ENCODE measurements at regions not wholly inside any gene's neighbourhood (a gene's known extent, or its start where the extent isn't known, plus 50 kb on each side); places are given as distances from the start of the nearest gene placed in this dataset.

DNA sequence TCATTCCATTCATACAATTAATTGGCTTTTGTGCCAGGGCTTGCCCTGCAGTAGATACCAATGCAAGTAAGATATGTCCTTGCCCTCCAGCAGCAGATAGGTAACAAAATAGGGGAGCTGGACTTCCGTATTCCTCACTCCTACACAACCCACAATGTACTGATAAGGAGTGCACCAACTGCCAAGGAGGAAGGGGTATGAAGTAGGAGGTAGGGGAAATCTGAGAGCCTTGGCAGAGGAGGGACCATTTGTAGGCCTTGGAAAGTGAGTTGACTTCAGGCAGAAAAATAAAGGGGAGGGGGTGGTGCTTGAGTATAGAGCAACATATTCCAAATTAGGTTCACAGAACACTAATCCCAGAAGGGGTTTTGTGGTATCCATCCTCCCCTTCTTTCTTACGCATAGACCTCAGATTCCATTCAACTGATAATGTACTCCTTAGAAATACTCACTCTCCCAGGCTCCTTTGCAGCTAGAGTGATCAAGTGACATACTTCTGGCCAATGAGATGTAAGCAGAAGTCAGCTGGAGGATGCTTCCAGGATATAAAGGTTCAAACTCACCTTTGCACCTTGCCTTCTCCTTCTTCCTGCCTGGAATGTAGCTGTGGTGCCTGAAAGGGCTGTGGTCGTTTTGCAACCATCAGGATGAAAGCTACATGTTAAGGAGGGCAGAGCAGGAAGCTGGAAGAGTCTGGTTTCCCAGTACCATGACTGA lies 127.1 kb upstream of the SMAD3 start:
- Mint-ChIP-seq H3K36me3 (no peaks in the 10 kb centered on the region), H3K9me3 (peaks cover 3 to 10% (median 8%) of the 10 kb centered on the region in 3 donors), H3K4me1 (peaks cover 0 to 2% (median 0%) of the 10 kb centered on the region in 3 donors), H3K27me3 (peaks cover 5% of the 10 kb centered on the region), H3K27ac (no peak overlapping the region), H3K4me3 (no peak overlapping the region)

DNA sequence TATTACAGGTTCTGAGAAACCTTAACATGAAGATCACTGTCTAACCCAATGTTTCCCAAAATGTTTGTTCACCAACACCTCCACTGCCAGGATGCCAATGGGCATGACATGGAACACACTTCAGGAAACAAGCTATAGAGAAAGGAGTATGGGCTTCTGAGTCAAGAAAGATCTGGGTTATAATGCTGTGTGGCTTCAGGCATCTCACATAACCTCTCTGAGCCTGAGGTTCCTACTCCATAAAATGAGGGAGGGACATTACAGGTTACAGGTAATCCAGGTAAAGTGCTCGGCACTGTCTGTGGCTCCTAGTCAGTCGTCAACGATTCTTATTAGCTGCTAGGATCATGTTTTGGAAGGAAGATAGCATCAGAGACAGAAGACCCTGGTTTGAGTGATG lies 126.4 kb upstream of the SMAD3 start:
- no peak overlapping the region for H3K27ac Mint-ChIP-seq
- H3K4me3 Mint-ChIP-seq, result no peak overlapping the region
- H3K4me1 Mint-ChIP-seq, result peaks cover 0 to 2% (median 2%) of the 10 kb centered on the region in 3 donors
- peaks cover 5% of the 10 kb centered on the region for H3K27me3 Mint-ChIP-seq
- H3K36me3 Mint-ChIP-seq, result no peaks in the 10 kb centered on the region
- H3K9me3 Mint-ChIP-seq, result peaks cover 3 to 6% (median 3%) of the 10 kb centered on the region in 3 donors

DNA sequence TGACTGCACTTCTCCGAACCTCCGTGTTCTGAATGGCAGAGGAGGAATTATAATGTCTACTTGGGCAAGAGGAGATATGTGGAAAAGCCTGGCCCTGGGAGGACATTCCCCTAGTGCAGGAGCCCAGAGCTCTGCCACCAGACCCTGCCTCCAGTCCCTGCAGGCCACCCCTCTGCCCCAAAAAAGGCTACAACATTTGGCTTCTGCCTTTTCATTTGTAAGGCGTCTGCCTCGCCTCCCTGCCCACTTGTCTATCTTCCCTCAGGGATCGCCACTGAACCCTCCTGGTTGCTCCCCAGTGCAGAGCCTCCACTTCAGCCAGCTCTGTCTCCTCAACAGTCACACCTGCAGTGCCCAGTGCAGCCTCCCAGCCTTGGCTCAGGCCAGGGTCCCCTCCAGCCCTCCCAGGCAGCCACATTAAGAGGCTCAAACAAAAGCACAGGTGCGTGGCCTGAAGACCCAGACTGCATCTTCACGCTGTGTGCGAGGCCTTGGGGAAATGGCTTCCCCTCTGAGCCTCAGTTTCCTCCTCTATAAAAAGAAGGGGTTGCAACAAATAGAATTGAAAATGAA lies 125.9 kb upstream of the SMAD3 start:
- Mint-ChIP-seq H3K4me1 (peaks cover 0 to 2% (median 2%) of the 10 kb centered on the region in 3 donors), H3K27me3 (peaks cover 4% of the 10 kb centered on the region), H3K4me3 (no peak overlapping the region), H3K9me3 (peaks cover 0 to 4% (median 0%) of the 10 kb centered on the region in 3 donors), H3K27ac (no peak overlapping the region), H3K36me3 (no peaks in the 10 kb centered on the region)

DNA sequence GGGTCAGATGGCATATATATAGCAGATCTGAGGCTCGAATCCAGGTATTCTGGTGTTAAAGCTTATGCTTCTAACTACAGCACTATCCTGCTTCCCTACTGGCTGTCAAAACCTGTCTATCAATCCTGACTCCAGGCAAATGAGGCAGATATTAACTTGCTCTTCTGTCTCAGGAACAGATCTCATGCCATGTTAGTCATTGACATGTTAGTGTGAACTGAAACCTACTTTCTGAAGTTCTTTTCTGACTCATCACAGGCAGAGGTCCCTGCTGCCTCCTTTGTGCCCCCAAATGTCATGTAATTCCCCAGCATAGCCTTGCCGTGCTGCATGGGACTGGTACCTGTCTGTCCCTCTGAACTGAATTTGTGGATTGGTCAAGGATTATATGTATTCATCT lies 125.0 kb upstream of the SMAD3 start:
- H3K27me3 Mint-ChIP-seq, result peaks cover 4% of the 10 kb centered on the region
- no peak overlapping the region for H3K4me3 Mint-ChIP-seq
- H3K9me3 Mint-ChIP-seq, result peaks cover 0 to 4% (median 0%) of the 10 kb centered on the region in 3 donors
- peaks cover 0 to 2% (median 2%) of the 10 kb centered on the region in 3 donors for H3K4me1 Mint-ChIP-seq
- H3K27ac Mint-ChIP-seq, result no peak overlapping the region
- no peaks in the 10 kb centered on the region for H3K36me3 Mint-ChIP-seq

DNA sequence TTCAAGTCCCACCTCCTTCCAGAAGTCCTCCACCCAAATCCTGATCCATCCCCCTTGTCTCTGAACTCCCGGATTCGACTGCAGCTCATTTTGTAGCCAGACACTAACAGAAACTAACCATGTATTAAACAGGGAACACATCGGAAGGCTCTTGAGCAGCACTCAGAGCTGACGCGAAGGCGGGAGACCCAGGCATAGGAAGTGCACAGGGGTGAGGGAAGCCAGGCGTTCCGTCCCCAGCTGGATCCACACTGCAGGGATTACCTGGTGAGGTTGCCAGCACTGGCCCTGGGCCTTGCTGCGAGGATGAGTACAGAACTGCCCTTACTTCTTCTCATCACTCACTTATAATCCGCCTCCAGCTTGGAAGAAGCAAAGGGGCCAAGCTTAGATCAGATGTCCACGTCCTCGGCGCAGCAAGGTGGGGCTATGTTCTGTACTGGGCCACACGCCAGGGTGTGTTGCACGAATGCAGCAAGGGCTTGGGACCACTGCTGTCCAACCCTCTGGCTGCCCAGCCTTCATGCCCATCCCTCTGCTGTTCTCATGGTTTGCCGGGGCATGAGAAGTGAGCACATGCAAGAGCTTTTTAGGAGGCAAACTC lies 124.2 kb upstream of the SMAD3 start:
- Mint-ChIP-seq H3K9me3 (peaks cover 0 to 4% (median 0%) of the 10 kb centered on the region in 3 donors), H3K27me3 (no peaks in the 10 kb centered on the region), H3K27ac (no peak overlapping the region), H3K36me3 (no peaks in the 10 kb centered on the region), H3K4me3 (no peak overlapping the region), H3K4me1 (peaks cover 0 to 2% (median 0%) of the 10 kb centered on the region in 3 donors)

DNA sequence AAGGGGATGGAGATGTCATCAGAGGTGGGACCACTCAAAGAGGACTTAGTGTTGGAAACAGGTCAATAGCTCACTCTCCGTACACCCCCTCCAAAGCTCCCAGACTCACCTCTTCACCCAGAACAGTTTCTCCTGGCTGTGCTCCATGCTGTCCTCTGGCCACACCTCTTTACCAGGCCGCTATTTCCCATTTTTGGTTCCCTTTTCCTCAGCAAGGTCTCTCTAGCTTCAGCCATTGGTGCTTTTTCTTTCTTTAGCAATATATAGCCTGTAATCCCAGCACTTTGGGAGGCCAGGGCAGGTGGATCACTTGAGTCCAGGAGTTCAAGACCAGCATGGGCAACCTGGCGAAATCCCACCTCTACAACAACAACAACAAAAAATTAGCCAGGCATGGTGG lies 123.6 kb upstream of the SMAD3 start:
- Mint-ChIP-seq H3K4me3 (no peak overlapping the region), H3K36me3 (no peaks in the 10 kb centered on the region), H3K4me1 (peaks cover 0 to 4% (median 2%) of the 10 kb centered on the region in 3 donors), H3K27ac (no peak overlapping the region), H3K27me3 (no peaks in the 10 kb centered on the region), H3K9me3 (peaks cover 0 to 4% (median 0%) of the 10 kb centered on the region in 3 donors)

DNA sequence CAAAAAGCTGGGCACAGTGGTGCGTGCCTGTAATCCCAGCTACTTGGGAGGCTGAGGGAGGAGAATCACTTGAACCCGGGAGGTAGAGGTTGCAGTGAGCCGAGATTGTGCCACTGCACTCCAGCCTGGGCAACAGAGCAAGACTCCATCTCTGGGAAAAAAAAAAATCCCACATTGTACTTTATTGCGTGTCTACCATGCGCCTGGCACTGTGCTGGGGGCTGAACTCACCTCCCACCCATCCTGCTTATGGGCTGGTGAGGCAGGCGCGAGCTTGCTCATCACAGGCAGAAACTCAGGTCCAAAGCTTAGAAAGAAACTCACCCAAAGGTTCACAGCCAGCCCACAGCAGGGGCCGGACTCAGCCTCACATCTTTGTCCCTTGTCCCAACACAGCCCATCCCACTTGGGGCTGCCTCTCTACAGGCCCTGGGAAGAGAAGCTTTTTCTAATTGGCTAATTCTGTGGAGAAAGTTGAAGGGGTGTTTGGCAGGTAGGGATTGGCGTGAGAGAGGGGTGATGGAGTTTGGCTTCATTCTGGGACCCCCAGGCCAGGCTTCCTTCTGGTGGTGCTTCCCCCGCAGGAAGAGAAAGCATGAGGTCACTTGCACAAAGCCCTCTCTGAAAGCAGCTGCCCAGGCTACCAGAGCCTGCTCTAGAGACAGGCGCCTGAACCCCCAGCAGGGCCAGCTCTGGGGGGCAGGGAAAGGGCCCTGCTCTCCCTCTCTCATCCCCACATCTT lies 122.6 kb upstream of the SMAD3 start:
- H3K36me3 Mint-ChIP-seq, result no peaks in the 10 kb centered on the region
- peaks cover 0 to 4% (median 0%) of the 10 kb centered on the region in 3 donors for H3K9me3 Mint-ChIP-seq
- no peaks in the 10 kb centered on the region for H3K27me3 Mint-ChIP-seq
- H3K4me1 Mint-ChIP-seq, result peaks cover 0 to 7% (median 5%) of the 10 kb centered on the region in 3 donors
- H3K27ac Mint-ChIP-seq, result no peak overlapping the region
- no peak overlapping the region for H3K4me3 Mint-ChIP-seq

DNA sequence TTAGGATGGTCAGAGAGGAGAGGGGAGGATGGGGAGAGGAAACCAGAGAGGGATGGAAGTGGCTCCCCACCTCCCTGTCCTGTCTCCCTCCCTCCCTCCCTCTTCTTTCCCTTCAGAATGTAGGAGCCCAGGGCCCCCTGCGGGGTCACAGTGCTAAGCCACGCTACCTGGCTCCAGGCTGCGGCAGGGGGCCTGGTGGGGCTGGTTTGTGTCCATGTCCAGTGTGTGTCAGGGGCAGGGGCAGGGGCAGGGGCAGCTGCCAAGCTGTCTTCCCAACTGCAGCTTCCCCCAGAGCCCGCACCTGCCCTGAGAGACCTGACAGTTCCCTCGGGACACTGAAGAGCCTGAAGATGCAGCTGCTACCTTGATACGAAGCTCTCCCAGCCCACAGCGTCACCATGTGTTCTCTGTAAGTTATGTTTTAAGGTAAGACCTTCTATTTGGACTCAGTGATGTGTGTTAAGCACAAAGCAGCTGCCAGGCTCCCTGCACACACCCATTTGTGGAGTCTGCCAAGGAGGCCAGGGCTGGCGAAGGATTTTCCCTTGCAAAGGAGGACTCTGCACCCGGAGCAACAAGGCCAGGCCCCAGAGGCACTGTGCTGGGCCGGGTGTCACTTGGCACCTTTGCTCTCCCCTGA lies 121.8 kb upstream of the SMAD3 start:
- no peaks in the 10 kb centered on the region for H3K9me3 Mint-ChIP-seq
- H3K27me3 Mint-ChIP-seq, result no peaks in the 10 kb centered on the region
- no peaks in the 10 kb centered on the region for H3K36me3 Mint-ChIP-seq
- H3K27ac Mint-ChIP-seq, result peak overlapping the region in 1 of 3 donors; percentile 45
- no peak overlapping the region for H3K4me3 Mint-ChIP-seq
- peaks cover under 1 to 7% (median 5%) of the 10 kb centered on the region in 3 donors for H3K4me1 Mint-ChIP-seq

DNA sequence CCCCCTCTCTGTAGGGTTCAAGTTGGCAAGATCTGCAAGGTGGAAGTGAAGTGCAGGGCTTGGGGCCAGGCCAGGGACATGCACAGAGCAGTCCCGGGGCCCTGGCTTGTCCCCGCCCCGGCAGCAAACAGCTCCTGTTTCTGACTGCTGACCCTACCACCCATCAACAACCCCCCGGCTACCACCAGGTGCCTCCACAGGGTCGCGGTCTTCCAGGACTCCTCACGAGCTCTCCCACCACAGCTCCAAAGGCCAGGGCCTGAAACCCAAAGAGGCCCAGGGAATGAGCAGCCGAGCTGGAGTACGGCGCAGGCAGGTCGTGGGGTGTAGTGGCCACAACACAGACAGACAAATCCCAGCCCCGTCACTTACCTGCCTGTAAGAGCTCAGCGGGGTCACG lies 121.3 kb upstream of the SMAD3 start:
- H3K27ac Mint-ChIP-seq, result no peak overlapping the region
- no peaks in the 10 kb centered on the region for H3K36me3 Mint-ChIP-seq
- peaks cover 5 to 7% (median 5%) of the 10 kb centered on the region in 3 donors for H3K4me1 Mint-ChIP-seq
- H3K27me3 Mint-ChIP-seq, result no peaks in the 10 kb centered on the region
- H3K4me3 Mint-ChIP-seq, result no peak overlapping the region
- no peaks in the 10 kb centered on the region for H3K9me3 Mint-ChIP-seq

DNA sequence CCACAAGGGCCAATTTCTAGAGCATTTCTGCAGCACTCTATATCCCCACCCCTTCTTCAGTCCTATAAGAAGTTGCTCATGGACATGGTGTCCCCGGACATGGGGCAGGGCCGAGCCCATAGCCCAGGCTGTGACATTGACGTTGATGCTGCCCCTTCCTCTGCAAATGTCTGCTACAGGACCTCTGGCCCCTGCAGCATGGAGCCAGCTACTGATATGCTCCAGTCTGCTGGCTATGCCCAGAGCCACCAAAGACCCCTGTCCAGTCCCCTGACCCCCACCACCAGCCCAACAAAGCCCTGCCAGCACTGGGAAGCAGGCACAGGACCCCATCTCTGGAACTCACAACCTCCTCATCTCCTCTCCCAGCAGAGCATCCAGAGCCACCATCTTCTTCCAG lies 120.1 kb upstream of the SMAD3 start:
- Mint-ChIP-seq H3K4me3 (no peak overlapping the region), H3K9me3 (no peaks in the 10 kb centered on the region), H3K27me3 (no peaks in the 10 kb centered on the region), H3K27ac (no peak overlapping the region), H3K4me1 (peaks cover 5 to 10% (median 6%) of the 10 kb centered on the region in 3 donors), H3K36me3 (peaks cover 2% of the 10 kb centered on the region)

DNA sequence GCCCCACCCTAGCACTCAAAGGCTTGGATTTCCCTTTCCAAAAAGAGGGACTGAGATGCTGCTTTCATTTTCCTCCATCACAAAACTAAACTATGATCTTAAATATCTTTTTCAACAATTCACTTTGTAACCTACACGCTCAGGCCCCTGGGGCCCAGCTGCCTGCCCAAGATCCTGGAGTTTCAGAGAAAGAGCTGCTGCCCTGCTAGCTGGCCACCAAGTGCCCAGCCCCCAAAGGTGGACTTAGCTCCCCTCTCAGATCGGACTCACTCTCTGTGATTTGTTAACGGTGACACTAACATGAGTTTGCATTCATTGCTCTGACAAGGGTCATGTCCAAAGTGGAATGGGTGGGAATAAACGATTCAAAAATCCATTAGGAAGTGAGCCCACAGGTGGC lies 119.6 kb upstream of the SMAD3 start:
- Mint-ChIP-seq H3K4me3 (no peak overlapping the region), H3K9me3 (no peaks in the 10 kb centered on the region), H3K27me3 (peaks cover 3% of the 10 kb centered on the region), H3K36me3 (peaks cover 2% of the 10 kb centered on the region), H3K4me1 (peaks cover 5 to 11% (median 6%) of the 10 kb centered on the region in 3 donors), H3K27ac (no peak overlapping the region)

DNA sequence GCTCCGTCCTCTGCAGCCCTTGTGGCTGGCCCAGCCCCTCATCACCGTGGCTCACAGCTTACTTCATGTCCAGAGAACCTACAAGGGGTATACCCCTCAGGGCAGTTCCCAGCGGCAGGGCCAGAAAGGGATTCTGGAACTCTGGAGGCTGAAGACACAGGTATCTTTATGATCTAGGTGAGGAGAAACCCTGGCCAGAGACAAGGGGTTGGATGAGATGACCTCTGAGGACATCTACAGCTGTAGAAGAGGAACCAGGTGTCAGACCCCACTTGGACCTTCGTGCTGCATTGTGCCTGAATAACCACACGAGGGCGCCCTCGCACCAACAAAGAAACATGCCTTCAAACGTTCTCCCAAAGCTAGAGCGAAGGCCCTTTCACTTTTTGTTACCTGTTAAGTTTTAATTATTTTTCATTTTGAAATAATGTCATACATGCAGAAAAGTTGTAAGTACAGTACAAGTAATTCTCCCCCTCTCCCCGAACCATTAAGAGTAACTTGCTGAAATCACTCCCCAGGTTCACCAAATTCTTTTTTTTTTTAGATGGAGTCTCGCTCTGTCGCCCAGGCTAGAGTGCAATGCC lies 118.7 kb upstream of the SMAD3 start:
- H3K27me3 Mint-ChIP-seq, result peaks cover 6% of the 10 kb centered on the region
- peak overlapping the region in 2 of 4 donors; percentile 83 to 85 for H3K4me3 Mint-ChIP-seq
- H3K27ac Mint-ChIP-seq, result no peak overlapping the region
- no peaks in the 10 kb centered on the region for H3K9me3 Mint-ChIP-seq
- H3K36me3 Mint-ChIP-seq, result peaks cover 2% of the 10 kb centered on the region
- H3K4me1 Mint-ChIP-seq, result peaks cover 8 to 11% (median 9%) of the 10 kb centered on the region in 3 donors

DNA sequence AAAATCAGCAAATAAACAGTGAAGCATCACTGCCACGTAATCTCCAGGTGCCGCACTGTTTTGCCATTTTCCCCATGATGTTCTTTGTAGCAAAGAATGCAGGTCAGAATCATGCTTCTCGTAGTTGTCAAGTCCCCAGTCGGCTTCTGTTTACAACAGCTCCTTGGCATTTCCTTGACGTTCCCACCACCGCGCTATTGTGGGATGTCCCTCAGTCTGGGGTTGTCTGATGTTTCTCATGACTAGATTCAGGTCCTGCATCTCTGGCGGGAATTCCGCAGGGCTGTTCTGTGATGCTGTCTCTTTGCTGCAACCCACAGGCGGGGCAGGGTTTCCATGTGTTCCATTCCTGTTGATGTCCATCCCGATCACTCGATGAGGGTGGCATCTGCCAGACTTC lies 117.9 kb upstream of the SMAD3 start:
- Mint-ChIP-seq H3K9me3 (no peaks in the 10 kb centered on the region), H3K27ac (no peak overlapping the region), H3K4me3 (peak overlapping the region in 1 of 4 donors; percentile 44)

DNA sequence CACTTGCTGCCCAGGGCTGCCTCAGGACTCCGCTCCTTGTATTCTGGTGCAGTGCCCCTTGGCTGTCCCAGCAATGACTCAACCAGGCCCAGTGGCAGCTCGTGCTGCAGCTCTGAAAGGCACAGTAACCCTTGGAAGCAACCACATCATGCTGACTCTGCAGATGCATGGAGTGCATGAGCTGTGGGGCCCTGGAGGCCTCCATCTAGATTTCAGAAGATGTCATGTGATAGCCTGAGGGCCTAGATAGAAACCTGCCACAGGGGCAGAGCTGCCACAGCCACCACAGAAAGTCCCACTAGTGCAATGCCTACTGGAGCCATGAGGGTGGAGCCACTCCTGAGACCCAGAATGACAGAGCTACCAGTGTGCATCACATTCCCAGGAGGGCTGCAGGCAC lies 117.1 kb upstream of the SMAD3 start:
- Mint-ChIP-seq H3K4me3 (no peak overlapping the region), H3K27me3 (peaks cover 18% of the 10 kb centered on the region), H3K27ac (no peak overlapping the region), H3K36me3 (peaks cover 2% of the 10 kb centered on the region), H3K9me3 (no peaks in the 10 kb centered on the region), H3K4me1 (peaks cover 17 to 19% (median 18%) of the 10 kb centered on the region in 3 donors)

More for the DNA sequence above, 117.9 kb upstream of the SMAD3 start:
- peaks cover 2% of the 10 kb centered on the region for H3K36me3 Mint-ChIP-seq
- H3K4me1 Mint-ChIP-seq, result peaks cover 16 to 17% (median 17%) of the 10 kb centered on the region in 3 donors
- H3K27me3 Mint-ChIP-seq, result peaks cover 14% of the 10 kb centered on the region

Measured in IgD-negative memory B cell (primary cell).